EL (cell line): ENCODE measurements at regions not wholly inside any gene's neighbourhood (a gene's known extent, or its start where the extent isn't known, plus 50 kb on each side); places are given as distances from the start of the nearest gene placed in this dataset.
"Not testable (repeated sequence)": the region's sequence is repeated elsewhere in the genome, so short reads cannot be mapped to it uniquely, and the experiment has no call there.

ENCODE experiments used
- DNase-seq: peaks from one replicate; pipeline ENCODE4 v3.0.0-alpha.2; 2016

- no peak for DNase-seq
These were observed 684.0 kb upstream of the AADAT start for GRCh38 chr4:170773709-170774273.

DNA sequence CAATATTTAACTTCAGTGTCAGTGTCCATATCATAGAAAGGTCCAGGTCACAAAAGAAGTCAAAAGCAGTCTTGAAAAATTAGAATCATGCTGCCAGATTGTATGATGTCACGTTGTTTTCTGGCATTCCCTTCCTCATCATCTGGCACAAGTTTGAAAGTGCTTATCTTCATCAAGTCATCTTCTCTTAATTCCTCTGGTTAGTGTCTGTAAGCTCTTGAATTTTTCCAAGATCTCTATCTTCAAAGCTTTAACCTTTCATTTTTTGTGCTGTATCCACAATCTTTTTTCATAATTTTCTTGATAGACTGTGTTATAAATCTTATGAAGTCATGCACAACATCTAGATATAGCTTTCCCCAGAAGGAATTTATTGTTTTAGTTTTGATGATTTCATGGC lies 682.7 kb upstream of the AADAT start:
- DNase-seq, result no peak

- no peak for DNase-seq
These were observed 680.9 kb upstream of the AADAT start for GRCh38 chr4:170770664-170771063.

DNA sequence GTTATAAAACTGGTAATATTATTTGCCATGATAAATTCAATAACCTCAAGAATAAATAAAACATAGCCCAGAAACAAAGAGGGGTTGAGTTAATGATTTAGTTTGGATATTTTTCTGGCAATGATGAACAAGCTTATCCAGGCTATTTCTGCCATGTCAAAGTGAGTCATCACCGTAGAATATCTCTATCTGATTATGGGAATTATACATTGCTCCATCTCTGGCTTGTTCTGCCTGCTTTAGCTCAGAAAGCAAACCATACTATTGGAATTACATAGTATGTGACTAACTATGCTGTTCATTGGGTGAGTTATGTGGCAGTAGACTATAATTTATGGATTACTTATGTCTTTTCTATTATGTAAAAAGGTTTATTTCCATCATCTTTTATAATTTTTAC lies 680.1 kb upstream of the AADAT start:
- no peak for DNase-seq

DNA sequence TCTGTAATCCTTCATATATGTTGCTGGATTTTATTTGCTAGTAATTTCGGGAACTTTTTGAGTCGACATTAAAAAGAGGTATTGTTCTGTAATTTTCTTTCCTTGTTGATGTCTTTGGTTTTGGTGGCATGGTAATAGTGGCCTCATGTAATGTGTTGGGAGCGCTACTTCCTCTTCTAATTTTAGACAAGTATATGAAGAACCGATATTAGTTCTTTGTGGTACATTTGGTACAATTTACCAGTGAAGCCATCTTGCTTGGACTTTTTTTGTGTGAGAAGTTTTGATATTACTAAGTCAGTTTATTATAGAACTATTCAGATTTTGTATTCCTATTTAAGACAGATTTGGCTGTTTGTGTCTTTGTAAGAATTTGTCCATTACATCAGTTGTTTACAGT lies 669.2 kb upstream of the AADAT start:
- no peak for DNase-seq

- no peak for DNase-seq
These were observed 660.8 kb upstream of the AADAT start for GRCh38 chr4:170750519-170750918.

DNA sequence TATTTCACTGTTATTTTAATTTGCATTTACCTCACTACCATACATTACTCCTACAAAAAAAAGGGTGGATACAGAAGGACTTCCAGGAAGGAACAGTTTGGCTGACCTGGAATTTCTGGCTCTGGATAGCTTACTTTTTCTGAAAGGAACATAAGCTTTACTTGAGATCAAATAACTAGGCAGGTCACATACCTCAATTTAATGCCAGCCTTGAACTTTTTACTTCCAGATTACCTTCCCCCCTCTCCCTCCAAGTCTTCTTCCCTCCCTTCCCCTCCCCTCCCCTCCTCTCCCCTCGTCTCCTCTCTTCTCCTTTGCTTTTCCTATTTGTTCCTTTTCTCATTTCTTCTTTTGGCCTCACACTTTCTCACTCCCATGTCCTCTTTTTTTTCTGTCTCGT lies 659.2 kb upstream of the AADAT start:
- no peak for DNase-seq

DNA sequence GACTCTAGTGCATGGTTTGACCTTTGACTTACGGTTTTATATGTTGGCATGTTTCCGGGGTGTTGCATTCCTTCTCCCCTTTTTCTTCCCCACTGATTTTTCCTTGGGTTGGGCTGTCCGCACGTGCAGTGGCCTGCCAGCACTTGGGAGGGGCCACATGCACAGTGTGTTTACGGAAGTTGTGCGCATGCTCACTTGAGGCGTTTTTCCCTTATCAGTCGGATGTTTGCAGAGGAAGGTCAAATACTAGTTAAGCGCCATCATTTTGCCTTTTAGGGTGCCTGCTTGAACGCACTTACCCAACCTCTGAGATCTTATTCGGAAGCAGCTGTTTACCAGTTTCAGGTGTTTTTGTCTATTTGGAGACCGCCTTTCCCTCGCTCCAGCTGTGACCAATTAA lies 653.9 kb upstream of the AADAT start:
- no peak for DNase-seq

GRCh38 chr4:170741856-170742255 lies 652.1 kb upstream of the AADAT start:
- DNase-seq, result no peak

- DNase-seq, result no peak
These were observed 647.0 kb upstream of the AADAT start for GRCh38 chr4:170736710-170737109.

- no peak for DNase-seq
These were observed 640.1 kb upstream of the AADAT start for GRCh38 chr4:170729897-170730296.

DNA sequence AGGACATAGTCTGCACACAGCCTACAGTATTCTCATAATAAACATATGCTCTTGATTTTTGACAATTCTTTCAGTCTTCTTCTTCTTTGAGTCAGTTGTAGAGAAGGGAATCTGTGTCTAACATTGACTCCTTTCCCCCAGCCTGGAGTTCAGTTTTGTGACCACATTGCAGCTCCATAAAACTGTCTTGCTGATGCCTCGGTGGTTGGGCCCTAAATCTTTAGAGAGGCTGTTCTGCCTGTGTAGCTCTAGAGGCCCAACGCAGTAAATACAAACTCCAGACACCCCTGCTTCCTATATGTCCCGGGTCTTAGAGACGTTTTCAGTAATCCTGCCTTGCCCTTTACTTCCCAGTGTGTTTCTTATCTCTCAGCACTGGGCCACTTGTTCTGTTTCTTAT lies 639.5 kb upstream of the AADAT start:
- no peak for DNase-seq

- no peak for DNase-seq
These were observed 634.4 kb upstream of the AADAT start for GRCh38 chr4:170724191-170724590.

DNA sequence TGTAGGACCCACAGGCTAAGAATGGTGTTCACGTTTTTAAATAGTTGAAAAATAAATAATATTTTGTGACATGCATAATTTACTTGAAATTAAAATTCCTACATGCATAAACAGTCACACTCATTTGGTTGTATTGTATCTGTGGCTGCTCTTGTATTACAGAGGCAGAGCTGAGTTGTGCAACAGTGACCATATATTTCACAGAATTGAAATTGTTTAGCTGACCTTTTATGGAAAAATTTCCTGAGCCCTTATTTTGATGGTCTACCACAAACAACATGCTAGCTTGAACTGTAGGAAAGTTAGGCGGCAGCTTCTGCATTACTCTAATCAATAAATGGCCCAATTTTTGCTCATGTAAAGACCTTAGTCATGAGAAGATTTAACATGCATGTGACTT lies 633.4 kb upstream of the AADAT start:
- no peak for DNase-seq

- DNase-seq, result no peak
These were observed 632.1 kb upstream of the AADAT start for GRCh38 chr4:170721812-170722373.

- no peak for DNase-seq
These were observed 627.1 kb upstream of the AADAT start for GRCh38 chr4:170716868-170717267.

DNA sequence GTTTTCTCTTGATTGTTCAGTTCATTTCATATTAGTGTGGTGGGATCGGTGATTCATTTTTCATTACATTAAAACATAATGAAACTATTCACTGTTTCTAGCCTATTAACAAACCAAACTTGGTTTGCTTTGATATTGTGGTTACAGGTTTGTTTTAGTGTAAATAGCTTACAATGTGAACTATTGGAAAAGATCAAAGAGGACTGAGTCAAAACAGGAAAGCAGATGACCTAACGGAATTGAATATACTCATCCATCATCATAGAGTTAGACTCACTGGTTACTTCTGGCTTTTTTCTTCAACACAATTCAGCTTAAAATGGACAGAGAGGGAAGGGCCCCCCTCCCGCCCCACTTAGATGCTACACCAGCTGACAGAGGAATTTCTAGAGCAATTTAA lies 616.2 kb upstream of the AADAT start:
- DNase-seq, result no peak

- DNase-seq, result no peak
These were observed 610.3 kb upstream of the AADAT start for GRCh38 chr4:170700064-170700463.

GRCh38 chr4:170698334-170698733 lies 608.6 kb upstream of the AADAT start:
- DNase-seq, result no peak

DNA sequence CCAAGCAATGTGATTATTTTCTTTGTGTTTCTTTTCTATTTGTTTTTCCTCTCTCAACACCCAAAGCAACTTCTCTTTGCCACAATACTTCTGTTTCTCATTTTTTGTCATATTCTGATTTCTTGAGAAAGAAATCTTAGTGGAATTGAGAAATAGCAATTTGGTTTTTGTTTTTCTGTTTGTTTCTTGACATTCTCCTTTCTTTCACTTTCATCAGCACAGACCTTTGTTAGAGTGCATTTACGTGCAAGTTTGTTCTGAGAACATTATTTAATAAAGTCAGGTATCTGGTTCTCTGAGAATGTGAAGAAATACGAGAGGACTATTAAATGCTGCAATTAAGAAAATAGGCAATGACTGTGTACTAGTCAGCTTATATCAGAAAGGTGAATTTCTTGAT lies 608.1 kb upstream of the AADAT start:
- DNase-seq, result no peak

- no peak for DNase-seq
These were observed 607.3 kb upstream of the AADAT start for GRCh38 chr4:170697045-170697444.

DNA sequence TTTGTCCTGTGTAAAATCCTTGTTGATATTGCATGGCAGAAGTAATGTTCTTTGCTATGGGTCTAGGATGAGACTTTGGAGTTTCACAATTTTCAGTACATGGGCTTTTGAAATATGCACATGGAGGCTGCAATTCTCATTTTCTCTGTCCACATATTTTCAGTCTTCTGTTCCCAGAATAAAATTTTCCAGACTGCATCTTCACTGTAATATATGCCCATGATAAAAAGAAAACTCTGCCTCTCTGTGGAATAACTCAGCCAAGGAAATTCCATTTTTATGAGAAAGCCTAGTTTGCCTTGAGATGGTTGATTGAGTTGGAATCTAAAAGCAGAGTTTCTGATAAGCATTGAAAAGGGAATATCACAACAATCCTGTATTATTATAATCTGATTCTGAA lies 601.4 kb upstream of the AADAT start:
- no peak for DNase-seq

DNA sequence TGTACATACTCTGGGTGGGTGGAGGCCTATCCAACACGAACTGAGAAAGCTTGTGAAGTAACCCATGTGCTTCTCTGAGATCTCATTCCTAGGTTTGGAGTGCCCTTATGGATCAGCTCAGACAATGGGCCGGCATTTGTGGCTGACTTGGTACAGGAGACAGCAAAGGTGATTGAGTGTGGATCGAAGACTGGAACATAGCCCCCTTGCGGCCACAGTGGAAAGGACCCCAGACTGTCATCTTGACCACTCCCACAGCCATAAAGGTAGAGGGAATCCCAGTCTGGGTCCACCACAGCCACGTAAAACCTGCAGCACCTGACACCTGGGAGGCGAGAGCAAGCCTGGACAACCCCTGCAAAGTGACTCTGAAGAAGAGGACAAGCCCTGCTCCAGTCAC lies 598.0 kb upstream of the AADAT start:
- DNase-seq, result no peak

- not testable (repeated sequence) for DNase-seq
These were observed 595.9 kb upstream of the AADAT start for GRCh38 chr4:170685701-170686100.

DNA sequence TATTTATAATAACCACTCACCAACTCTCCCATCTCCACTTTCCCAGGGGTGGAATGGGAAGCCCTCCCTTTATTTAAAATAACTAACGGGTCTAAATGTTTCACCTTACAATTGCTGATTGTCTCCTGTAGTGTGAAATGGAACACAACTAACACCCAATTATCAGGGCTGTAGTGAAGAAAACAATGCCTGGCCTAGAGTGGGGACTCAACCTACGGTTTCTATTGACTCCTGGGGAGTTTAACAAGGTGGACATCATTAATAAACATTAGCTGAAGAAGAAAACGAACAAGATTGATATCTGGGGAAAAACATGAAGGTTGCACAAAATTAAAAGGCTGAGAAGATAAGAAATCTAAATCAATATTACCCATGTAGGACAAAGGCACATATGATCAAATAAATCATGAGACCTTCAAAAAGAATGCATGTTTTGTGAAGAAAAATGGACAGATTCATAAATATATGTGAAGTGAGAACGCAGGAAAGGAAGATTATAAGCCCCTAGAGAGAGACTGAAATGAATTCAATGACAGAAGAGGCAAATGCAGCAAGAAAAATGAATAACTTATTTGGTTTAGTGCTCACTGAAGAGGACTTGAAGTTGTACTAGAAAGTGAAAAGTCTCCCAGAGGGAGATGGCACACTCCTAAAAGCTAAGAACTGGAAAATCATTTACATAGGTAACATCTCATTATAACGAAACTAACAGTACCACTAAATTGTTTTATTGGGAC lies 593.0 kb upstream of the AADAT start:
- no peak for DNase-seq
